ENCODE measurements at regions not wholly inside any gene's neighbourhood (a gene's known extent, or its start where the extent isn't known, plus 50 kb on each side); places are given as distances from the start of the nearest gene placed in this dataset.
"Not testable (repeated sequence)": the region's sequence is repeated elsewhere in the genome, so short reads cannot be mapped to it uniquely, and the experiment has no call there.

- H3K4me1 ChIP-seq (ENCODE audit: control insufficient read depth in 4 of 4, insufficient read depth in 4 of 4, low read length in 3 of 4); H3K9ac ChIP-seq (ENCODE audit: low read depth in 1 of 2, low read length in 2 of 2); DNase-seq (ENCODE audit: low spot score); H3K9me3 ChIP-seq (ENCODE audit: control insufficient read depth in 4 of 4, low read length in 3 of 4); H3K27ac ChIP-seq (ENCODE audit: low read depth in 1 of 2, low read length in 2 of 2); H3K36me3 ChIP-seq (ENCODE audit: control insufficient read depth in 4 of 4, insufficient read depth in 3 of 4, low read depth in 1 of 4, low read length in 3 of 4); H3K27me3 ChIP-seq (ENCODE audit: control insufficient read depth in 4 of 4, insufficient read depth in 4 of 4, low read length in 3 of 4); H3K4me3 ChIP-seq (ENCODE audit: low read depth in 1 of 3, low read length in 3 of 3): not testable (repeated sequence)
- WGBS, result 95% methylated on average over 18 of the region's 31 CpGs
These were observed 1398.6 kb upstream of the PCDH10 start for GRCh38 chr4:131750469-131750868.

GRCh38 chr4:131762234-131762633, 1386.9 kb upstream of the PCDH10 start:
- H3K36me3 ChIP-seq (ENCODE audit: control insufficient read depth in 4 of 4, insufficient read depth in 3 of 4, low read depth in 1 of 4, low read length in 3 of 4); H3K9ac ChIP-seq (ENCODE audit: low read depth in 1 of 2, low read length in 2 of 2); H3K9me3 ChIP-seq (ENCODE audit: control insufficient read depth in 4 of 4, low read length in 3 of 4); DNase-seq (ENCODE audit: low spot score); H3K4me3 ChIP-seq (ENCODE audit: low read depth in 1 of 3, low read length in 3 of 3); H3K27me3 ChIP-seq (ENCODE audit: control insufficient read depth in 4 of 4, insufficient read depth in 4 of 4, low read length in 3 of 4); H3K27ac ChIP-seq (ENCODE audit: low read depth in 1 of 2, low read length in 2 of 2); H3K4me1 ChIP-seq (ENCODE audit: control insufficient read depth in 4 of 4, insufficient read depth in 4 of 4, low read length in 3 of 4): not testable (repeated sequence)
- 94% methylated on average over 7 of the region's 35 CpGs for WGBS

GRCh38 chr4:131764730-131765129, 1384.4 kb upstream of the PCDH10 start:
- no peak overlapping the region for H3K27ac ChIP-seq (ENCODE audit: low read depth in 1 of 2, low read length in 2 of 2)
- H3K9ac ChIP-seq (ENCODE audit: low read depth in 1 of 2, low read length in 2 of 2), result no peak overlapping the region
- TF ChIP-seq FOXA1 (IDR thresholded peaks at IDR 0.05) (no peak), ZBTB33 (IDR thresholded peaks at IDR 0.05) (no peak), FOXA2 (IDR thresholded peaks at IDR 0.05) (no peak), MAX (IDR thresholded peaks at IDR 0.05) (no peak), REST (IDR thresholded peaks at IDR 0.05) (no peak), RAD21 (IDR thresholded peaks at IDR 0.05) (no peak), GABPA (IDR thresholded peaks at IDR 0.05 in 1 of 2, conservative IDR thresholded peaks at IDR 0.05 in 1 of 2) (no peak)
- no peaks in the 10 kb centered on the region for H3K4me1 ChIP-seq (ENCODE audit: control insufficient read depth in 4 of 4, insufficient read depth in 4 of 4, low read length in 3 of 4)
- no peaks in the 10 kb centered on the region for H3K27me3 ChIP-seq (ENCODE audit: control insufficient read depth in 4 of 4, insufficient read depth in 4 of 4, low read length in 3 of 4)
- WGBS, result 96% methylated on average over 28 of the region's 28 CpGs
- H3K36me3 ChIP-seq (ENCODE audit: control insufficient read depth in 4 of 4, insufficient read depth in 3 of 4, low read depth in 1 of 4, low read length in 3 of 4), result no peaks in the 10 kb centered on the region
- no peaks in the 10 kb centered on the region for H3K9me3 ChIP-seq (ENCODE audit: control insufficient read depth in 4 of 4, low read length in 3 of 4)
- H3K4me3 ChIP-seq (ENCODE audit: low read depth in 1 of 3, low read length in 3 of 3), result no peak overlapping the region
- no peak for DNase-seq (ENCODE audit: low spot score)

GRCh38 chr4:131774382-131774781, 1374.7 kb upstream of the PCDH10 start:
- H3K4me1 ChIP-seq (ENCODE audit: control insufficient read depth in 4 of 4, insufficient read depth in 4 of 4, low read length in 3 of 4); DNase-seq (ENCODE audit: low spot score): not testable (repeated sequence)
- 39% methylated on average over 3 of the region's 3 CpGs for WGBS

GRCh38 chr4:131810565-131810964, 1338.5 kb upstream of the PCDH10 start:
- WGBS, result 69% methylated on average over 3 of the region's 3 CpGs

More at GRCh38 chr4:131774382-131774781, 1374.7 kb upstream of the PCDH10 start:
- not testable (repeated sequence) for H3K9ac ChIP-seq (ENCODE audit: low read depth in 1 of 2, low read length in 2 of 2); H3K4me3 ChIP-seq (ENCODE audit: low read depth in 1 of 3, low read length in 3 of 3); H3K27ac ChIP-seq (ENCODE audit: low read depth in 1 of 2, low read length in 2 of 2); H3K9me3 ChIP-seq (ENCODE audit: control insufficient read depth in 4 of 4, low read length in 3 of 4); H3K36me3 ChIP-seq (ENCODE audit: control insufficient read depth in 4 of 4, insufficient read depth in 3 of 4, low read depth in 1 of 4, low read length in 3 of 4); H3K27me3 ChIP-seq (ENCODE audit: control insufficient read depth in 4 of 4, insufficient read depth in 4 of 4, low read length in 3 of 4)

More at GRCh38 chr4:131810565-131810964, 1338.5 kb upstream of the PCDH10 start:
- H3K9ac ChIP-seq (ENCODE audit: low read depth in 1 of 2, low read length in 2 of 2); H3K27ac ChIP-seq (ENCODE audit: low read depth in 1 of 2, low read length in 2 of 2); H3K4me1 ChIP-seq (ENCODE audit: control insufficient read depth in 4 of 4, insufficient read depth in 4 of 4, low read length in 3 of 4); DNase-seq (ENCODE audit: low spot score); H3K36me3 ChIP-seq (ENCODE audit: control insufficient read depth in 4 of 4, insufficient read depth in 3 of 4, low read depth in 1 of 4, low read length in 3 of 4); H3K4me3 ChIP-seq (ENCODE audit: low read depth in 1 of 3, low read length in 3 of 3); H3K27me3 ChIP-seq (ENCODE audit: control insufficient read depth in 4 of 4, insufficient read depth in 4 of 4, low read length in 3 of 4); H3K9me3 ChIP-seq (ENCODE audit: control insufficient read depth in 4 of 4, low read length in 3 of 4): not testable (repeated sequence)
